Stomach (tissue), 8 donors: ENCODE measurements at regions not wholly inside any gene's neighbourhood (a gene's known extent, or its start where the extent isn't known, plus 50 kb on each side); places are given as distances from the start of the nearest gene placed in this dataset.

Experiments used
- DNase-seq, 2 donors: peaks; one replicate each; pipeline versions ENCODE4 v3.0.0 to v3.0.0-alpha.2; 2013 to 2019
- H3K27ac ChIP-seq, 5 donors: fragments of 200-600 bp in 4 of 5; sonication (generic) in 4 of 5; one replicate each; pipeline ENCODE4 v1.5.1; 2013 to 2019; ENCODE audit warnings: mild to moderate bottlenecking in 1 of 5, moderate library complexity in 1 of 5
- H3K27me3 ChIP-seq, 3 donors: fragments of 200-600 bp; sonication (generic); one replicate each; pipeline ENCODE4 v1.5.1; 2017 to 2019; ENCODE audit warnings: mixed run types in 1 of 3
- H3K36me3 ChIP-seq, 4 donors: fragments of 200-600 bp; sonication (generic); 1 replicate in 3 of 4; 2 replicates in 1 of 4; pipeline ENCODE4 v1.5.1; 2016 to 2019
- H3K4me1 ChIP-seq, 4 donors: fragments of 200-600 bp; sonication (generic); one replicate each; pipeline ENCODE4 v1.5.1; 2016 to 2019
- H3K4me3 ChIP-seq, 4 donors: fragments of 200-600 bp; sonication (generic) in 3 of 4; one replicate each; pipeline ENCODE4 v1.5.1; 2016 to 2019; ENCODE audit warnings: mild to moderate bottlenecking in 1 of 4
- H3K9me3 ChIP-seq, 4 donors: fragments of 200-600 bp; sonication (generic); one replicate each; pipeline ENCODE4 v1.5.1; 2016 to 2019
- CTCF ChIP-seq, 7 experiments: fragments of 450-650 bp in 4 of 7; fragments of 200-600 bp in 3 of 7; sonication (generic) in 3 of 7; IDR thresholded peaks; one replicate each; pipeline ENCODE4 v1.5.1; 2016 to 2019; ENCODE audit warnings: antibody characterized with exemption in 7 of 7, control low read depth in 2 of 7, mild to moderate bottlenecking in 1 of 7
- EP300 ChIP-seq: sonication (generic); formaldehyde crosslinking; IDR thresholded peaks from one replicate; pipeline ENCODE4 v1.6.1; 2017; ENCODE audit warnings: antibody characterized with exemption
- POLR2A ChIP-seq, 4 donors: fragments of 450-650 bp; IDR thresholded peaks; one replicate each; pipeline ENCODE4 v1.6.1; 2016; ENCODE audit warnings: antibody characterized with exemption in 4 of 4, control low read depth in 2 of 4, mild to moderate bottlenecking in 1 of 4, moderate library complexity in 1 of 4
- POLR2AphosphoS5 ChIP-seq, 3 donors: sonication (generic); formaldehyde crosslinking; IDR thresholded peaks; one replicate each; pipeline ENCODE4 v1.6.1; 2016; ENCODE audit warnings: antibody characterized with exemption in 3 of 3
- WGBS, 5 donors: extraction: QIAGEN DNeasy Blood & Tissue Kit in 3 of 5; methylation state at CpG; one replicate each; pipeline versions ENCODE4 v1.1.5 to v1.1.7; 2013 to 2018; 5-methylcytosine and 5-hydroxymethylcytosine counted together
- intact Hi-C: fragments of 100-400 bp; cut with DNase I; formaldehyde crosslinking; loops from one replicate; pipeline ENCODE4 v1.15.1; 2023; ENCODE audit warnings: low total_unique reads
- donor health status: healthy with polysubstance abuse.
- donor health status: Bipolar disorder and iron deficiency.
- donor health status: healthy.

GRCh38 chr5:8700671-8701070 is 831.7 kb downstream of the MTRR start:
- no peaks in the 10 kb centered on the region for H3K9me3 ChIP-seq
- H3K27ac ChIP-seq, result peak overlapping the region in 3 of 5 donors; percentile 39 to 41 (median 41)
- no peaks in the 10 kb centered on the region for H3K27me3 ChIP-seq
- H3K4me3 ChIP-seq, result no peak overlapping the region
- DNase-seq, result no peak
- H3K36me3 ChIP-seq, result no peaks in the 10 kb centered on the region
- intact Hi-C loops, result no loop called here
- no peaks in the 10 kb centered on the region for H3K4me1 ChIP-seq
- no peak for TF ChIP-seq EP300
- TF ChIP-seq POLR2AphosphoS5 (IDR thresholded peaks at IDR 0.05), result no peak
- no peak for TF ChIP-seq CTCF (IDR thresholded peaks at IDR 0.05)
- no peak for TF ChIP-seq POLR2A (IDR thresholded peaks at IDR 0.05)
- WGBS, 5 donors, result 51 to 74% (median 68%) methylated on average over 7 of the region's 7 CpGs

- peak overlapping the region in 2 of 5 donors; percentile 39 to 41 for H3K27ac ChIP-seq
- no peaks in the 10 kb centered on the region for H3K27me3 ChIP-seq
- WGBS, 5 donors, result 52 to 68% (median 61%) methylated on average over 2 of the region's 2 CpGs
- DNase-seq, result no peak
- intact Hi-C loops, result no loop called here
- TF ChIP-seq EP300, result no peak
- TF ChIP-seq CTCF (IDR thresholded peaks at IDR 0.05), result no peak
- TF ChIP-seq POLR2AphosphoS5 (IDR thresholded peaks at IDR 0.05), result no peak
- no peak for TF ChIP-seq POLR2A (IDR thresholded peaks at IDR 0.05)
- no peak overlapping the region for H3K4me3 ChIP-seq
- H3K36me3 ChIP-seq, result no peaks in the 10 kb centered on the region
- no peaks in the 10 kb centered on the region for H3K4me1 ChIP-seq
- H3K9me3 ChIP-seq, result no peaks in the 10 kb centered on the region
Measured at GRCh38 chr5:8701251-8701650, 832.3 kb downstream of the MTRR start.

- WGBS, 5 donors, result 52 to 58% (median 56%) methylated on average over 6 of the region's 6 CpGs
- H3K27me3 ChIP-seq, result no peaks in the 10 kb centered on the region
- DNase-seq, result no peak
- H3K4me3 ChIP-seq, result no peak overlapping the region
- no peaks in the 10 kb centered on the region for H3K36me3 ChIP-seq
- no peak overlapping the region for H3K27ac ChIP-seq
- no peaks in the 10 kb centered on the region for H3K4me1 ChIP-seq
- TF ChIP-seq POLR2A (IDR thresholded peaks at IDR 0.05) (no peak), EP300 (no peak), POLR2AphosphoS5 (IDR thresholded peaks at IDR 0.05) (no peak), CTCF (IDR thresholded peaks at IDR 0.05) (no peak)
- H3K9me3 ChIP-seq, result peaks cover 0 to 4% (median 0%) of the 10 kb centered on the region in 4 donors
- intact Hi-C loops, result no loop called here
Measured at GRCh38 chr5:8710426-8710930, 835.4 kb downstream of the SEMA5A start.

GRCh38 chr5:8714198-8714597 is 831.7 kb downstream of the SEMA5A start:
- 48 to 68% (median 54%) methylated on average over 1 of the region's 1 CpG for WGBS, 5 donors
- Histone ChIP-seq H3K27me3 (no peaks in the 10 kb centered on the region), H3K9me3 (peaks cover 0 to 4% (median 0%) of the 10 kb centered on the region in 4 donors), H3K4me3 (no peak overlapping the region), H3K36me3 (no peaks in the 10 kb centered on the region), H3K4me1 (no peaks in the 10 kb centered on the region), H3K27ac (no peak overlapping the region)
- intact Hi-C loops, result no loop called here
- TF ChIP-seq POLR2A (IDR thresholded peaks at IDR 0.05) (no peak), EP300 (no peak)
- no peak for DNase-seq

GRCh38 chr5:8714861-8715260 is 831.0 kb downstream of the SEMA5A start:
- Histone ChIP-seq H3K4me3 (no peak overlapping the region), H3K27me3 (no peaks in the 10 kb centered on the region), H3K27ac (no peak overlapping the region), H3K4me1 (no peaks in the 10 kb centered on the region), H3K36me3 (no peaks in the 10 kb centered on the region), H3K9me3 (peaks cover 0 to 4% (median 0%) of the 10 kb centered on the region in 4 donors)
- no peak for DNase-seq
- TF ChIP-seq POLR2AphosphoS5 (IDR thresholded peaks at IDR 0.05) (no peak), CTCF (IDR thresholded peaks at IDR 0.05) (no peak), EP300 (no peak), POLR2A (IDR thresholded peaks at IDR 0.05) (no peak)
- intact Hi-C loops, result no loop called here
- WGBS, 5 donors, result 69 to 90% (median 80%) methylated on average over 1 of the region's 1 CpG
